K562 (cell line): ENCODE measurements at regions not wholly inside any gene's neighbourhood (a gene's known extent, or its start where the extent isn't known, plus 50 kb on each side); places are given as distances from the start of the nearest gene placed in this dataset.

Experiments used
- CC2D1A ChIP-seq: fragments of 450-650 bp; IDR thresholded peaks from 2 replicates; pipeline ENCODE4 v1.6.1; 2017; ENCODE audit warnings: mild to moderate bottlenecking
- MAFG ChIP-seq: fragments of 450-650 bp; conservative IDR thresholded peaks from 2 replicates; pipeline ENCODE4 v1.6.1; 2016; ENCODE audit warnings: missing genetic modification characterization, missing compliant biosample characterization
- NCOR1 ChIP-seq: fragments of 450-650 bp; IDR thresholded peaks from 2 replicates; pipeline ENCODE4 v1.6.1; 2016; ENCODE audit warnings: mild to moderate bottlenecking, moderate library complexity
- NR1H2 ChIP-seq: sonication (generic); formaldehyde crosslinking; IDR thresholded peaks from 2 replicates; pipeline ENCODE4 v1.4.0; 2020; ENCODE audit warnings: mild to moderate bottlenecking, missing genetic modification reagents
- NR4A1 ChIP-seq, 2 experiments: fragments of 250-450 bp in 1 of 2; fragments of 450-650 bp in 1 of 2; sonication (Bioruptor Pico) in 1 of 2; IDR thresholded peaks; 2 replicates each; pipeline versions ENCODE4 v1.4.0 to v1.6.1; 2016 to 2020; ENCODE audit warnings: mild to moderate bottlenecking in 2 of 2, missing compliant biosample characterization in 1 of 2, missing genetic modification characterization in 1 of 2, moderate library complexity in 1 of 2
- OTX1 ChIP-seq: fragments of 450-650 bp; formaldehyde crosslinking; IDR thresholded peaks from 2 replicates; pipeline ENCODE4 v1.4.0; 2022; ENCODE audit warnings: mild to moderate bottlenecking
- POLR2G ChIP-seq: fragments of 200-400 bp; formaldehyde crosslinking; IDR thresholded peaks from 2 replicates; pipeline ENCODE4 v1.6.1; 2017; ENCODE audit warnings: low read depth, mild to moderate bottlenecking, antibody characterized with exemption, low read length, moderate library complexity
- PURB ChIP-seq: sonication (generic); formaldehyde crosslinking; IDR thresholded peaks from 2 replicates; pipeline ENCODE4 v1.9.0; 2021; ENCODE audit warnings: low read depth, mild to moderate bottlenecking, missing genetic modification reagents
- RBM34 ChIP-seq: fragments of 200-400 bp; formaldehyde crosslinking; IDR thresholded peaks from 2 replicates; pipeline ENCODE4 v1.6.1; 2018; ENCODE audit warnings: low read length, borderline replicate concordance; ENCODE audit not compliant: insufficient read depth
- SMAD4 ChIP-seq: fragments of 250-450 bp; sonication (Bioruptor Pico); conservative IDR thresholded peaks from 2 replicates; pipeline ENCODE4 v1.8.0; 2021; ENCODE audit warnings: inconsistent platforms, mild to moderate bottlenecking, moderate library complexity
- SOX6 ChIP-seq: fragments of 450-650 bp; IDR thresholded peaks from 2 replicates; pipeline ENCODE4 v1.6.1; 2014; ENCODE audit warnings: mild to moderate bottlenecking
- SRSF3 ChIP-seq: fragments of 200-400 bp; formaldehyde crosslinking; IDR thresholded peaks from 2 replicates; pipeline ENCODE4 v1.6.1; 2016; ENCODE audit warnings: mild to moderate bottlenecking, low read length, moderate library complexity; ENCODE audit not compliant: insufficient read depth
- ZBTB8A ChIP-seq: fragments of 450-650 bp; IDR thresholded peaks from 2 replicates; pipeline ENCODE4 v1.6.1; 2018; ENCODE audit warnings: mild to moderate bottlenecking, moderate library complexity; ENCODE audit not compliant: partially characterized antibody
- ZNF133 ChIP-seq: fragments of 250-450 bp; sonication (Bioruptor Pico); IDR thresholded peaks from 2 replicates; pipeline ENCODE4 v1.4.0; 2020; ENCODE audit warnings: mild to moderate bottlenecking
- ZNF324 ChIP-seq: fragments of 250-450 bp; sonication (Bioruptor Pico); IDR thresholded peaks from 2 replicates; pipeline ENCODE4 v1.4.0; 2020; ENCODE audit warnings: mild to moderate bottlenecking
- TF ChIP-seq, protein P1 (sequence below): fragments of 450-650 bp; formaldehyde crosslinking; IDR thresholded peaks from 2 replicates; pipeline ENCODE4 v1.4.0; 2022; ENCODE audit warnings: mild to moderate bottlenecking, moderate library complexity
- TF ChIP-seq, protein P2 (sequence below), 2 experiments: fragments of 450-650 bp; IDR thresholded peaks; 2 replicates each; pipeline ENCODE4 v1.6.1; 2018; ENCODE audit warnings: mild to moderate bottlenecking in 2 of 2, low read depth in 1 of 2; ENCODE audit not compliant: partially characterized antibody in 2 of 2
- TF ChIP-seq, protein P3 (sequence below), 3 experiments: fragments of 200-800 bp in 1 of 3; fragments of 250-450 bp in 1 of 3; fragments of 450-650 bp in 1 of 3; sonication (Bioruptor Pico) in 1 of 3; sonication (Bioruptor generic) in 1 of 3; formaldehyde crosslinking in 1 of 3; IDR thresholded peaks; 2 replicates each; pipeline versions ENCODE4 v1.6.1 to v1.8.0; 2016 to 2022; ENCODE audit warnings: mild to moderate bottlenecking in 2 of 3, missing genetic modification characterization in 2 of 3, missing compliant biosample characterization in 1 of 3, moderate library complexity in 1 of 3

DNA sequence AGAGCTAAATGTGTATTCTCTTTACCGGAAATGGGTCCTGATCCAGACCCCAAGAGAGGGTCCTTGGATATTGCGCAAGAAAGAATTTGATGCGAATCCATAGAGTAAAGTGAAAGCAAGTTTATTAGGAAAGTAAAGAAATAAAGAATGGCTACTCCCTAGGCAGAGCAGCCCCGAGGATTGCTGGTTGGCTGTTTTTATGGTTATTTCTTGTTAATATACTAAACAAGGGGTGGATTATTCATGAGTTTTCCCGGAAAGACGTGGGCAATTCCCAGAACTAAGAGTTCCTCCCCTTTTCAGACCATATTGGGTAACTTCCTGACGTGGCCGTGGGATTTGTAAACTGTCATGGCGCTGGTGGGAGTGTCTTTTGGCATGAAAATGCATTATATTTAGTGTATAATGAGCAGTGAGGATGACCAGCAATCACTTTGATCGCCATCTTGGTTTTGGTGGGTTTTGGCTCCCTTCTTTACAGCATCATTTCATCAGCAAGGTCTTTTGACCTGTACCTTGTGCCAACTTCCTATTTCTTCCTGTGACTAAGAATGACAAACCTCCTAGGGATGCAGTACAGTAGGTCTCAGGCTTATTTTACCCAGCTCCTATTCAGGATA lies 60.4 kb downstream of the ARL4A start (continued):
- TF ChIP-seq, protein P1, sequence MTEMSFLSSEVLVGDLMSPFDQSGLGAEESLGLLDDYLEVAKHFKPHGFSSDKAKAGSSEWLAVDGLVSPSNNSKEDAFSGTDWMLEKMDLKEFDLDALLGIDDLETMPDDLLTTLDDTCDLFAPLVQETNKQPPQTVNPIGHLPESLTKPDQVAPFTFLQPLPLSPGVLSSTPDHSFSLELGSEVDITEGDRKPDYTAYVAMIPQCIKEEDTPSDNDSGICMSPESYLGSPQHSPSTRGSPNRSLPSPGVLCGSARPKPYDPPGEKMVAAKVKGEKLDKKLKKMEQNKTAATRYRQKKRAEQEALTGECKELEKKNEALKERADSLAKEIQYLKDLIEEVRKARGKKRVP (CRISPR knock-in tag), result peak; percentile 50; the same call in 1 of the 2 replicates
- TF ChIP-seq RBM34 (no peak), SMAD4 (peak; percentile 51; the same call in 1 of the 2 replicates), ZBTB8A (no peak), OTX1 (no peak), ZNF133 (CRISPR knock-in tag) (no peak), NCOR1 (peak; percentile 53), MAFG (tag) (peak; percentile 15; the same call in 1 of the 2 replicates), SRSF3 (no peak), POLR2G (no peak), NR1H2 (CRISPR knock-in tag) (no peak), NR4A1 (CRISPR knock-in tag; IDR thresholded peaks at IDR 0.05) (no peak), NR4A1 (tag; IDR thresholded peaks at IDR 0.05) (peak; percentile 59; the same call in 1 of the 2 replicates), SOX6 (0 out of 2 replicates have a peak, but pooled peaks have one; percentile 20), ZNF324 (CRISPR knock-in tag) (no peak), CC2D1A (no peak), PURB (CRISPR knock-in tag) (no peak)
- TF ChIP-seq, protein P2, sequence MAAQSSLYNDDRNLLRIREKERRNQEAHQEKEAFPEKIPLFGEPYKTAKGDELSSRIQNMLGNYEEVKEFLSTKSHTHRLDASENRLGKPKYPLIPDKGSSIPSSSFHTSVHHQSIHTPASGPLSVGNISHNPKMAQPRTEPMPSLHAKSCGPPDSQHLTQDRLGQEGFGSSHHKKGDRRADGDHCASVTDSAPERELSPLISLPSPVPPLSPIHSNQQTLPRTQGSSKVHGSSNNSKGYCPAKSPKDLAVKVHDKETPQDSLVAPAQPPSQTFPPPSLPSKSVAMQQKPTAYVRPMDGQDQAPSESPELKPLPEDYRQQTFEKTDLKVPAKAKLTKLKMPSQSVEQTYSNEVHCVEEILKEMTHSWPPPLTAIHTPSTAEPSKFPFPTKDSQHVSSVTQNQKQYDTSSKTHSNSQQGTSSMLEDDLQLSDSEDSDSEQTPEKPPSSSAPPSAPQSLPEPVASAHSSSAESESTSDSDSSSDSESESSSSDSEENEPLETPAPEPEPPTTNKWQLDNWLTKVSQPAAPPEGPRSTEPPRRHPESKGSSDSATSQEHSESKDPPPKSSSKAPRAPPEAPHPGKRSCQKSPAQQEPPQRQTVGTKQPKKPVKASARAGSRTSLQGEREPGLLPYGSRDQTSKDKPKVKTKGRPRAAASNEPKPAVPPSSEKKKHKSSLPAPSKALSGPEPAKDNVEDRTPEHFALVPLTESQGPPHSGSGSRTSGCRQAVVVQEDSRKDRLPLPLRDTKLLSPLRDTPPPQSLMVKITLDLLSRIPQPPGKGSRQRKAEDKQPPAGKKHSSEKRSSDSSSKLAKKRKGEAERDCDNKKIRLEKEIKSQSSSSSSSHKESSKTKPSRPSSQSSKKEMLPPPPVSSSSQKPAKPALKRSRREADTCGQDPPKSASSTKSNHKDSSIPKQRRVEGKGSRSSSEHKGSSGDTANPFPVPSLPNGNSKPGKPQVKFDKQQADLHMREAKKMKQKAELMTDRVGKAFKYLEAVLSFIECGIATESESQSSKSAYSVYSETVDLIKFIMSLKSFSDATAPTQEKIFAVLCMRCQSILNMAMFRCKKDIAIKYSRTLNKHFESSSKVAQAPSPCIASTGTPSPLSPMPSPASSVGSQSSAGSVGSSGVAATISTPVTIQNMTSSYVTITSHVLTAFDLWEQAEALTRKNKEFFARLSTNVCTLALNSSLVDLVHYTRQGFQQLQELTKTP (IDR thresholded peaks at IDR 0.05; ENCODE audit: low read depth in 1 of 2, partially characterized antibody in 2 of 2), result peak in 1 of 2 experiments; percentile 37
- TF ChIP-seq, protein P3, sequence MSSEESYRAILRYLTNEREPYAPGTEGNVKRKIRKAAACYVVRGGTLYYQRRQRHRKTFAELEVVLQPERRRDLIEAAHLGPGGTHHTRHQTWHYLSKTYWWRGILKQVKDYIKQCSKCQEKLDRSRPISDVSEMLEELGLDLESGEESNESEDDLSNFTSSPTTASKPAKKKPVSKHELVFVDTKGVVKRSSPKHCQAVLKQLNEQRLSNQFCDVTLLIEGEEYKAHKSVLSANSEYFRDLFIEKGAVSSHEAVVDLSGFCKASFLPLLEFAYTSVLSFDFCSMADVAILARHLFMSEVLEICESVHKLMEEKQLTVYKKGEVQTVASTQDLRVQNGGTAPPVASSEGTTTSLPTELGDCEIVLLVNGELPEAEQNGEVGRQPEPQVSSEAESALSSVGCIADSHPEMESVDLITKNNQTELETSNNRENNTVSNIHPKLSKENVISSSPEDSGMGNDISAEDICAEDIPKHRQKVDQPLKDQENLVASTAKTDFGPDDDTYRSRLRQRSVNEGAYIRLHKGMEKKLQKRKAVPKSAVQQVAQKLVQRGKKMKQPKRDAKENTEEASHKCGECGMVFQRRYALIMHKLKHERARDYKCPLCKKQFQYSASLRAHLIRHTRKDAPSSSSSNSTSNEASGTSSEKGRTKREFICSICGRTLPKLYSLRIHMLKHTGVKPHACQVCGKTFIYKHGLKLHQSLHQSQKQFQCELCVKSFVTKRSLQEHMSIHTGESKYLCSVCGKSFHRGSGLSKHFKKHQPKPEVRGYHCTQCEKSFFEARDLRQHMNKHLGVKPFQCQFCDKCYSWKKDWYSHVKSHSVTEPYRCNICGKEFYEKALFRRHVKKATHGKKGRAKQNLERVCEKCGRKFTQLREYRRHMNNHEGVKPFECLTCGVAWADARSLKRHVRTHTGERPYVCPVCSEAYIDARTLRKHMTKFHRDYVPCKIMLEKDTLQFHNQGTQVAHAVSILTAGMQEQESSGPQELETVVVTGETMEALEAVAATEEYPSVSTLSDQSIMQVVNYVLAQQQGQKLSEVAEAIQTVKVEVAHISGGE (CRISPR knock-in tag; IDR thresholded peaks at IDR 0.05), result peak in 1 of 3 experiments; percentile 62; a peak in 2 of 6 replicates
